GM12874 (cell line): ENCODE measurements at regions not wholly inside any gene's neighbourhood (a gene's known extent, or its start where the extent isn't known, plus 50 kb on each side); places are given as distances from the start of the nearest gene placed in this dataset.

ENCODE experiments used
- TF ChIP-seq, protein P1 (sequence below): IDR thresholded peaks from 2 replicates; pipeline ENCODE4 v1.5.1; 2011; ENCODE audit warnings: low read depth, mild to moderate bottlenecking, control low read depth, low read length, moderate library complexity; ENCODE audit not compliant: insufficient read depth

DNA sequence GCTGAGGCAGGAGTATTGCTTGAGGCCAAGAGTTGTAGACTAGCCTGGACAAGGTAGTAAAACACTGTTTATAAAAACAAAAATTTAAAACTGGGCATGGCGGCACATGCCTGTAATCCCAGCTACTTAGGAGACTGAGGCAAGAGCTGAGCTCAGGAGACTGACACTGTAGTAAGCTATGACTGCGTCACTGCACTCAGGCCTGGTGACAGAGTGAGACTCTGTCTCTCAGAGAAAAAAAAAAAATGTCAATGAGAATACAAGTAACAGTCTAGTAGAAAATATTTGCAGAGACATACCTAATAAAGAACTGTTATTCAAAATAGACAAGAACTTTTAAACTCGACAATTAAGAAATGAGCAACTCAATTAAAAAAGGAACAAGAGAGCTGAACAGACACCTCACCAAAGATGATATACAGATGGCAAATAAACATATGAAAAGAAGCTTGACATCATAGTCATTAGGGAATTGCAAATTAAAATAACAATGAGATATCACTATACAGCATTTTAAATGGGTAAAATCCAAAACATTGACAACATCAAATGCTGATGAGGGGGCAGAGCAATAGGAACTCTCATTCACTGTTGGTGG, 624.3 kb upstream of the ZEB2 start:
- TF ChIP-seq, protein P1, sequence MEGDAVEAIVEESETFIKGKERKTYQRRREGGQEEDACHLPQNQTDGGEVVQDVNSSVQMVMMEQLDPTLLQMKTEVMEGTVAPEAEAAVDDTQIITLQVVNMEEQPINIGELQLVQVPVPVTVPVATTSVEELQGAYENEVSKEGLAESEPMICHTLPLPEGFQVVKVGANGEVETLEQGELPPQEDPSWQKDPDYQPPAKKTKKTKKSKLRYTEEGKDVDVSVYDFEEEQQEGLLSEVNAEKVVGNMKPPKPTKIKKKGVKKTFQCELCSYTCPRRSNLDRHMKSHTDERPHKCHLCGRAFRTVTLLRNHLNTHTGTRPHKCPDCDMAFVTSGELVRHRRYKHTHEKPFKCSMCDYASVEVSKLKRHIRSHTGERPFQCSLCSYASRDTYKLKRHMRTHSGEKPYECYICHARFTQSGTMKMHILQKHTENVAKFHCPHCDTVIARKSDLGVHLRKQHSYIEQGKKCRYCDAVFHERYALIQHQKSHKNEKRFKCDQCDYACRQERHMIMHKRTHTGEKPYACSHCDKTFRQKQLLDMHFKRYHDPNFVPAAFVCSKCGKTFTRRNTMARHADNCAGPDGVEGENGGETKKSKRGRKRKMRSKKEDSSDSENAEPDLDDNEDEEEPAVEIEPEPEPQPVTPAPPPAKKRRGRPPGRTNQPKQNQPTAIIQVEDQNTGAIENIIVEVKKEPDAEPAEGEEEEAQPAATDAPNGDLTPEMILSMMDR = no peak

DNA sequence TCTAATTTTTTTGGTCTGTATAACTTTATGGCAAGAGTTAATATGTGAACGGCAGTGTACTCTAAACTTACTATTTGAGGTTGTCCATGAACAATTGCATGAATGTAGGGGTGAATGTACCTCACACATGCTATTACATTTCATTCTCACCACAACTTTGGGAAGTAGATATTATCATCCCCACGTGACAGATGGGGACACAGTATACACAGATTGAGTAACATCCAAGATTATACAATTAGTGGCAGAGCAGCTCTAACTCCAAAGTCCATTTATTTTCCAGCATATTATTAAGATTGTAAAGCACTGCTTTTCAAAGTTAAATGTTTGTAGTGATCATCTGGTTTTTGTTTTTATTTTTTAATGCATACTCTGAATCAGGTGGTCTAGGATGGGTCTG, 622.1 kb upstream of the ZEB2 start:
- TF ChIP-seq, protein P1 = no peak

DNA sequence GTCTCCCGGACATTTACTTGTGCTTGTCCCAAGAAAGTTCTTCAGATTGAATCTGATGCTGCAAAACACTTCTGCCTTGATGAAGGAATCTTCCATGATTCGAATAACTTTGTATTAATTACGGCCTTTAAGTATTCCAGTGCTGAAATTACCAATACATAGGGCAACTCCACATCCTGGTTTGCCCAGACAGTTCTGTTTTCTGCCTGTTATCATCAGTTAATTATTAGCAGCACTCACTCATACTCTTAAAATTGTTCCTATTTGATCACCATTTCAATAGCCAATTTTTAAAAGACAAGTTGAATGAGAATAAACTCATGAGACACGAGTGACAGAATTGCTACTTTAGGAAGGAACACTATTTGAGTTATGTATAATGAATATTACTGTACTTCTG, 620.7 kb upstream of the ZEB2 start:
- TF ChIP-seq, protein P1 = no peak

DNA sequence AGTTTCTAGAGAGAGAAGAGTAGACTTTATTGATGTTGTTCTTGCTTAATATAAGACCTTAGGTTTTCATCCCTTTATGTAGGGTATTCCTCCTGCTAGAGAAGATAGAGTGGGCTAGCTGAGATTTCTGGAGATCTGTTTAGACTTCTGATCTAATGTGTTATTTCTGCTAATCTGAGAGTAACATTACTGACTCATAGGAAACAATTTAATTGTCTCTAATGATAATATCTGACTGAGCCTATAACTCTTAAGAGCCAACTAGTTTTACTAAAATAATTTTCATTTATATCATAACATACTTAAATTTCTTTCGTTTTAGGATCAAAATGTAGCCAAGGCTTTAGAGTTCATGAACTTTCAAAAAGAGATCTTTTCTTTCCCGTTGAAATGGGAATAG, 618.7 kb upstream of the ZEB2 start:
- TF ChIP-seq, protein P1 = no peak

GRCh38 chr2:145137901-145138300, 618.0 kb upstream of the ZEB2 start:
- TF ChIP-seq, protein P1 = no peak

DNA sequence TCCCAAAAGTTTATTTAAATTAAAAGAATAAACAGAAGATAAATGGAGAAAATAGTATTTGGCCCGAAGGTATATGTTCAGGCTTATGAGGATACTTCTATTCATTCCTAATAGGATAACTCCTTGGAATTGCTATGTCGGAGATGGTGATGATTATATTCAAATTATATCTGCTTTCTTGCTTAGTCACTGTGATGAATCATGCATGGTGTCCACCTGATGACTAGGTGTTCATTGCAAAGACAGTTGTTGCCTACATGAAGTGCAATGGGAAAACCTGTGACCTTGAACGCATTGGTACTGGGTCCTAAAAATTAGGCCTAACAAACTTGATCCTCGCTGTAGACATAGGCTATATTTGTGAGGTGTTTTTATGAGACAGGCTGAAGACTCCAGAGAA, 617.3 kb upstream of the ZEB2 start:
- TF ChIP-seq, protein P1 = no peak

GRCh38 chr2:145136702-145137101, 616.8 kb upstream of the ZEB2 start:
- TF ChIP-seq, protein P1 = no peak

- TF ChIP-seq, protein P1 = no peak
Measured at GRCh38 chr2:145126146-145126545, 606.2 kb upstream of the ZEB2 start.
